GM12878 (cell line): ENCODE measurements at regions not wholly inside any gene's neighbourhood (a gene's known extent, or its start where the extent isn't known, plus 50 kb on each side); places are given as distances from the start of the nearest gene placed in this dataset.
A peak's percentile ranks its signal among the peaks of the same experiment; 100 is the strongest.

ENCODE experiments used
- ATAC-seq: fragments of 200-7000 bp; cut with Tn5 transposase; 3 replicates; pipeline ENCODE4 v1.9.1; 2020; ENCODE audit warnings: mild to moderate bottlenecking, moderate library complexity
- BruUV-seq: library from RNA; stranded (reverse); fragments of 400-500 nt; replicated peaks from 2 replicates; lab custom pipeline; 2021; lab: Mats Ljungman, UMichigan
- CTCF ChIA-PET: fragments of 300-600 bp; sonication (Branson Sonifier 250); formaldehyde crosslinking; extraction: SDS; loops from one replicate; lab custom pipeline; 2021; ENCODE audit warnings: inconsistent platforms; lab: Yijun Ruan, JAX
- POLR2A ChIA-PET: fragments of 350-600 bp; formaldehyde crosslinking; extraction: SDS; loops from one replicate; lab custom pipeline; 2021; ENCODE audit warnings: inconsistent platforms; lab: Charles Lee
- RAD21 ChIA-PET: fragments of 300-600 bp; sonication (Branson Sonifier 250); formaldehyde crosslinking; loops from one replicate; lab custom pipeline; 2023; ENCODE audit warnings: antibody characterized with exemption; ENCODE audit not compliant: unreplicated experiment; lab: Charles Lee
- SMC1A ChIA-PET: fragments of 300-600 bp; sonication (Branson Sonifier 250); formaldehyde crosslinking; loops from one replicate; lab custom pipeline; 2023; ENCODE audit not compliant: unreplicated experiment, uncharacterized antibody; lab: Charles Lee
- DNase-seq: peaks from one replicate; pipeline ENCODE4 v3.0.0-alpha.2; 2011; ENCODE audit warnings: low read depth, low spot score
- FAIRE-seq: peaks from 3 replicates; lab custom pipeline; 2011; peaks lifted over from hg19 to GRCh38; lab: Jason Lieb, UNC
- H2AFZ ChIP-seq: 2 replicates; pipeline ENCODE4 v1.6.0; 2011; ENCODE audit warnings: low read depth, low read length, control low read depth; ENCODE audit not compliant: control insufficient read depth
- H3K27ac ChIP-seq: 2 replicates; pipeline ENCODE4 v1.5.1; 2011; ENCODE audit warnings: control low read depth; ENCODE audit not compliant: control insufficient read depth, insufficient read depth
- H3K27me3 ChIP-seq, 2 experiments: replicated peaks in 1 of 2; 2 replicates each; pipeline versions ENCODE4 v1.6.0 to v1.6.1; 2011; ENCODE audit warnings: low read length in 1 of 2; ENCODE audit not compliant: control insufficient read depth in 2 of 2, insufficient read depth in 2 of 2
- H3K36me3 ChIP-seq, 2 experiments: 2 replicates each; pipeline ENCODE4 v1.5.1; 2011; ENCODE audit warnings: low read length in 1 of 2; ENCODE audit not compliant: control insufficient read depth in 2 of 2, insufficient read depth in 2 of 2
- H3K4me1 ChIP-seq: 2 replicates; pipeline ENCODE4 v1.6.1; 2011; ENCODE audit warnings: mild to moderate bottlenecking, low read length, moderate library complexity, mixed read lengths; ENCODE audit not compliant: control insufficient read depth, insufficient read depth
- H3K4me2 ChIP-seq: 2 replicates; pipeline ENCODE4 v1.6.0; 2011; ENCODE audit warnings: control low read depth; ENCODE audit not compliant: control insufficient read depth, insufficient read depth
- H3K4me3 ChIP-seq: fragments of 200-600 bp; sonication (generic); 2 replicates; pipeline ENCODE4 v1.5.1; 2016
- H3K79me2 ChIP-seq: 2 replicates; pipeline ENCODE4 v1.6.0; 2011; ENCODE audit warnings: low read length; ENCODE audit not compliant: control insufficient read depth, insufficient read depth
- H3K9ac ChIP-seq: 2 replicates; pipeline ENCODE4 v1.8.0; 2011; ENCODE audit warnings: low read length, control low read depth, mixed read lengths; ENCODE audit not compliant: control insufficient read depth, insufficient read depth
- H3K9me3 ChIP-seq: replicated peaks from 3 replicates; pipeline ENCODE4 v1.5.1; 2011; ENCODE audit warnings: mild to moderate bottlenecking, low read length; ENCODE audit not compliant: control insufficient read depth, insufficient read depth
- H4K20me1 ChIP-seq: 2 replicates; pipeline ENCODE4 v1.6.0; 2011; ENCODE audit not compliant: control insufficient read depth, insufficient read depth
- RAD21 ChIP-seq: IDR thresholded peaks from 2 replicates; pipeline ENCODE4 v1.6.1; 2011; ENCODE audit warnings: mild to moderate bottlenecking, low read depth, low read length, moderate library complexity; ENCODE audit not compliant: insufficient read depth
- SMC3 ChIP-seq: IDR thresholded peaks from 2 replicates; pipeline ENCODE4 v1.6.1; 2011; ENCODE audit warnings: low read length, improper control_type of control experiment, borderline replicate concordance
- TAF1 ChIP-seq: IDR thresholded peaks from 2 replicates; pipeline ENCODE4 v1.6.1; 2011; ENCODE audit warnings: mild to moderate bottlenecking, low read depth, low read length, borderline replicate concordance
- WGBS: methylation state at CpG from one replicate; pipeline ENCODE4 v1.1.6; 2016; ENCODE audit warnings: low lambda C conversion rate; ENCODE audit not compliant: insufficient replicate concordance, insufficient coverage; ENCODE audit errors: missing lambda C conversion rate; 5-methylcytosine and 5-hydroxymethylcytosine counted together
- in situ Hi-C: fragments of 300-500 bp; cut with MboI; formaldehyde crosslinking; loops from 9 replicates; pipeline ENCODE4 v1.14.3; 2018; ENCODE audit warnings: mixed read lengths
- intact Hi-C: fragments of 100-400 bp; cut with micrococcal nuclease; formaldehyde crosslinking; loops from one replicate; pipeline ENCODE4 v1.14.2; 2022; ENCODE audit not compliant: unreplicated experiment
- TF ChIP-seq, protein P1 (sequence below), 3 experiments: IDR thresholded peaks in 2 of 3; conservative IDR thresholded peaks in 1 of 3; 2 replicates each; pipeline ENCODE4 v1.5.1; 2011; ENCODE audit warnings: low read depth in 3 of 3, low read length in 3 of 3, mild to moderate bottlenecking in 3 of 3, control low read depth in 2 of 3, moderate library complexity in 2 of 3, inconsistent platforms in 1 of 3, mixed read lengths in 1 of 3; ENCODE audit not compliant: control insufficient read depth in 2 of 3, insufficient read depth in 1 of 3; ENCODE audit errors: extremely low read depth in 1 of 3

DNA sequence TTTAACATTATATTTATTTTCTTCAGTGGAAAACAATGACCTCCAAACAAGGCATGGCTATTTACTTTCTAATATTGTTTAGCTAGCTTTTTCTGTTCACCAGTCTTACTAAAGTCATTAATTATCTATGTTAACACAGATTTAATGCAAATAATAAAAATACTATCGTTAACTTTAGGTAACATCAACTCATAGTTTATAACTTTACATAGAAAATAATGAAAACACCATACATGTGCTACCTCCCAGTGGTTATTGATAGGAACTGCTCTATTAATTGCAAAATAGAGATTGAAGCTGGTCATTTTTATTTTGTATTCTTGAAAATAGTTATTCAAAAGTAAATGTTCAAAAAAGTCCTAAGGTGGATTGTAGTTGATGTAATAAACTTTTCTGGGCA is 78.3 kb upstream of the HCN1 start:
- ChIA-PET POLR2A (no interaction called here), SMC1A (interaction anchor here (1.0 to 5.2 kb wide), 2 partner anchors 736 to 746 kb away, joined by 4 to 24 read pairs; no protein-coding TSS in a partner anchor), RAD21 (interaction anchor here (1.6 to 1.7 kb wide), 2 partner anchors 737 to 912 kb away, joined by 7 to 10 read pairs; no protein-coding TSS in a partner anchor), CTCF (interaction anchor here (0.6 to 2.6 kb wide), 3 partner anchors 821 to 925 kb away, joined by 3 to 10 read pairs (median 9); no protein-coding TSS in a partner anchor)
- ATAC-seq: peak; percentile 69
- no TSS peak for BruUV-seq
- no peak overlapping the region for H3K27ac ChIP-seq
- no peak overlapping the region for H2AFZ ChIP-seq
- FAIRE-seq: no peak
- no peaks in the 10 kb centered on the region for H3K27me3 ChIP-seq
- H3K4me2 ChIP-seq: no peak overlapping the region
- in situ Hi-C loops (no loop called here), intact Hi-C loops (loop anchor here (5.0 to 10.0 kb wide), 2 partner anchors 737 to 820 kb away; no protein-coding TSS in a partner anchor)
- no peaks in the 10 kb centered on the region for H4K20me1 ChIP-seq
- DNase-seq: no peak
- H3K4me1 ChIP-seq: no peaks in the 10 kb centered on the region
- no peaks in the 10 kb centered on the region for H3K36me3 ChIP-seq
- H3K9ac ChIP-seq: no peak overlapping the region
- WGBS: 58% methylated on average over 1 of the region's 1 CpG
- H3K9me3 ChIP-seq: no peaks in the 10 kb centered on the region
- TF ChIP-seq, protein P1, sequence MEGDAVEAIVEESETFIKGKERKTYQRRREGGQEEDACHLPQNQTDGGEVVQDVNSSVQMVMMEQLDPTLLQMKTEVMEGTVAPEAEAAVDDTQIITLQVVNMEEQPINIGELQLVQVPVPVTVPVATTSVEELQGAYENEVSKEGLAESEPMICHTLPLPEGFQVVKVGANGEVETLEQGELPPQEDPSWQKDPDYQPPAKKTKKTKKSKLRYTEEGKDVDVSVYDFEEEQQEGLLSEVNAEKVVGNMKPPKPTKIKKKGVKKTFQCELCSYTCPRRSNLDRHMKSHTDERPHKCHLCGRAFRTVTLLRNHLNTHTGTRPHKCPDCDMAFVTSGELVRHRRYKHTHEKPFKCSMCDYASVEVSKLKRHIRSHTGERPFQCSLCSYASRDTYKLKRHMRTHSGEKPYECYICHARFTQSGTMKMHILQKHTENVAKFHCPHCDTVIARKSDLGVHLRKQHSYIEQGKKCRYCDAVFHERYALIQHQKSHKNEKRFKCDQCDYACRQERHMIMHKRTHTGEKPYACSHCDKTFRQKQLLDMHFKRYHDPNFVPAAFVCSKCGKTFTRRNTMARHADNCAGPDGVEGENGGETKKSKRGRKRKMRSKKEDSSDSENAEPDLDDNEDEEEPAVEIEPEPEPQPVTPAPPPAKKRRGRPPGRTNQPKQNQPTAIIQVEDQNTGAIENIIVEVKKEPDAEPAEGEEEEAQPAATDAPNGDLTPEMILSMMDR (IDR thresholded peaks at IDR 0.05 in 2 of 3, conservative IDR thresholded peaks at IDR 0.05 in 1 of 3; ENCODE audit: control insufficient read depth in 2 of 3, extremely low read depth in 1 of 3, insufficient read depth in 1 of 3, low read depth in 3 of 3, low read length in 3 of 3): peak in 2 of 3 experiments; percentile 20 to 21; a peak in 3 of 6 replicates
- TF ChIP-seq SMC3: peak; percentile 20; the same call in 1 of the 2 replicates
- peak; percentile 44; the same call in 1 of the 2 replicates for TF ChIP-seq RAD21
- TF ChIP-seq TAF1: no peak
- H3K4me3 ChIP-seq: no peak overlapping the region
- no peaks in the 10 kb centered on the region for H3K79me2 ChIP-seq
